Kidney epithelial cell (primary cell): ENCODE measurements at regions not wholly inside any gene's neighbourhood (a gene's known extent, or its start where the extent isn't known, plus 50 kb on each side); places are given as distances from the start of the nearest gene placed in this dataset.

Source experiments
- DNase-seq: peaks from one replicate; pipeline ENCODE4 v3.0.0-alpha.2; 2010; ENCODE audit warnings: low read depth
- H3K27me3 ChIP-seq: 2 replicates; pipeline ENCODE4 v1.6.0; 2011; ENCODE audit warnings: low read length; ENCODE audit not compliant: control insufficient read depth, insufficient read depth
- H3K36me3 ChIP-seq: 2 replicates; pipeline ENCODE4 v1.5.1; 2011; ENCODE audit warnings: low read length; ENCODE audit not compliant: control insufficient read depth, insufficient read depth
- H3K4me3 ChIP-seq: 2 replicates; pipeline ENCODE4 v1.5.1; 2011; ENCODE audit warnings: low read depth, mild to moderate bottlenecking, control low read depth, low read length
- TF ChIP-seq, protein P1 (sequence below): IDR thresholded peaks from 2 replicates; pipeline ENCODE4 v1.5.1; 2011; ENCODE audit warnings: mild to moderate bottlenecking, moderate library complexity, low read length, control low read depth, inconsistent platforms; ENCODE audit not compliant: insufficient read depth, poor library complexity, severe bottlenecking

DNA sequence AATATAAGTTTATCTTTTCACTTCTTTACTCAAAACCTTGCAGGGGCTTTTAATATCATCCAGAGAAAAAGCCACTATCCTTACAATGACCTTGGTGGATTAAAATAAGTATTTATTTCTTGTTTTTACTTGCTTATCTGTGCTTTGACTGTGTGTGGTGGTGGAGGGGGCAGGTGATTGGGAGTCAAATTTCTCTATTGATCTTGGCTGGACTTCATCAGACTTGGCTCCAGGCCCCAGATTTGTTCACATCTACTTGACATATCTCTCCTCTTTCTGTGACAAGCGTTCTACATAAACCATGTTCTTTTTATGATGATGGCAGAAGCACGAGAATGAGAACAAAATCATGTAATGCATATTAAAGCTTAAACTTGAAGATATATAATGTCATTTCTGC is 670.8 kb downstream of the PCDH17 start:
- H3K4me3 ChIP-seq, result no peak overlapping the region
- no peak for DNase-seq
- TF ChIP-seq, protein P1, sequence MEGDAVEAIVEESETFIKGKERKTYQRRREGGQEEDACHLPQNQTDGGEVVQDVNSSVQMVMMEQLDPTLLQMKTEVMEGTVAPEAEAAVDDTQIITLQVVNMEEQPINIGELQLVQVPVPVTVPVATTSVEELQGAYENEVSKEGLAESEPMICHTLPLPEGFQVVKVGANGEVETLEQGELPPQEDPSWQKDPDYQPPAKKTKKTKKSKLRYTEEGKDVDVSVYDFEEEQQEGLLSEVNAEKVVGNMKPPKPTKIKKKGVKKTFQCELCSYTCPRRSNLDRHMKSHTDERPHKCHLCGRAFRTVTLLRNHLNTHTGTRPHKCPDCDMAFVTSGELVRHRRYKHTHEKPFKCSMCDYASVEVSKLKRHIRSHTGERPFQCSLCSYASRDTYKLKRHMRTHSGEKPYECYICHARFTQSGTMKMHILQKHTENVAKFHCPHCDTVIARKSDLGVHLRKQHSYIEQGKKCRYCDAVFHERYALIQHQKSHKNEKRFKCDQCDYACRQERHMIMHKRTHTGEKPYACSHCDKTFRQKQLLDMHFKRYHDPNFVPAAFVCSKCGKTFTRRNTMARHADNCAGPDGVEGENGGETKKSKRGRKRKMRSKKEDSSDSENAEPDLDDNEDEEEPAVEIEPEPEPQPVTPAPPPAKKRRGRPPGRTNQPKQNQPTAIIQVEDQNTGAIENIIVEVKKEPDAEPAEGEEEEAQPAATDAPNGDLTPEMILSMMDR, result no peak
- no peaks in the 10 kb centered on the region for H3K27me3 ChIP-seq
- no peaks in the 10 kb centered on the region for H3K36me3 ChIP-seq

- H3K4me3 ChIP-seq, result no peak overlapping the region
- TF ChIP-seq, protein P1, result no peak
Observed at GRCh38 chr13:58306062-58306461, 674.5 kb downstream of the PCDH17 start.

GRCh38 chr13:58313219-58313618 is 681.7 kb downstream of the PCDH17 start:
- TF ChIP-seq, protein P1, result no peak
- Histone ChIP-seq H3K4me3 (no peak overlapping the region), H3K27me3 (no peaks in the 10 kb centered on the region), H3K36me3 (no peaks in the 10 kb centered on the region)
- DNase-seq, result no peak

More at GRCh38 chr13:58306062-58306461, 674.5 kb downstream of the PCDH17 start:
- Histone ChIP-seq H3K27me3 (no peaks in the 10 kb centered on the region), H3K36me3 (no peaks in the 10 kb centered on the region)
- no peak for DNase-seq

DNA sequence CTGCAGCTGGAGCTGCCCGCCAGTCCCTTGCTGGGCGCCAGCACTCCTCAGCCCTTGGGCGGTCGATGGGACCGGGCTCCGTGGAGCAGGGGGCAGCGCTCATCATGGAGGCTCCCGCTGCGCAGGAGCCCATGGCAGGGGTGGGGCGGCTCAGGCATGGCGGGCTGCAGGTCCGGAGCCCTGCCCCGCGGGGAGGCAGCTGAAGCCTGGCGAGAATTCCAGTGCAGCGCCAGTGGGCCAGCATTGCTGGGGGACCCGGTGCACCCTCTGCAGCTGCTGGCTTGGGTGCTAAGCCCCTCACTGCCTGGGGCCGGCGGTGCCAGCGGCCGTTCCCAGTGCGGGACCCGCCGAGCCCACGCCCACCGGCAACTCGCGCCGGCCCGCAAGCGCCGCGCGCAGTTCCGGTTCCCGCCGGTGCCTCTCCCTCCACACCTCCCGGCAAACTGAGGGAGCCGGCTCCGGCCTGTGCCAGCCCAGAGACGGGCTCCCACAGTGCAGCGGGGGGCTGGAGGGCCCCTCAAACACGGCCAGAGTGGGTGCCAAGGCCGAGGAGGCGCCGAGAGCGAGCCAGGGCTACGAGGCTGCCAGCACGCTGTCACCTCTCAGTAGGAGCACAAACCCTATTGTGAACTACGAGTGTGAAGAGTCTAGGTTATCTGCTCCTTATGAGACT is 687.1 kb downstream of the PCDH17 start:
- TF ChIP-seq, protein P1, result no peak
- Histone ChIP-seq H3K36me3 (no peaks in the 10 kb centered on the region), H3K4me3 (no peak overlapping the region), H3K27me3 (no peaks in the 10 kb centered on the region)
- no peak for DNase-seq

DNA sequence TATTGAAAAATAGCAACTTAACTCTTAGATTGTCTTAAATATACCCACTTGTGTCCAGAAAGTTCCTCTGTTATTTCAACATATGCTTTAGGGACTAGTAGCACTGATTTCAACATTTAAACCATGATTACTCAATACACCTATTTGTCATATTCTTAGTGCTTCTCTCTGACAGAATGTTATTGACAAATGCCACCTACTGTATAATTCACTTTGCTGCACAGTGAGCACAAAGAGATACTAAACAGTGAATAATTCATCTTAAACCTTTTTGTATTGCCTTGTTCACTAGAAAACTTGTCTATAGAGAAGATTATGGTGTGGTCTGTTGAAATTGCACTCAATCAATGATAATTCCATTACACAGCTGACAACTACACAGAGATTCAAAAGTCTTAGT is 692.6 kb downstream of the PCDH17 start:
- H3K36me3 ChIP-seq, result no peaks in the 10 kb centered on the region
- no peak overlapping the region for H3K4me3 ChIP-seq
- TF ChIP-seq, protein P1, result no peak
- no peak for DNase-seq
- H3K27me3 ChIP-seq, result no peaks in the 10 kb centered on the region

DNA sequence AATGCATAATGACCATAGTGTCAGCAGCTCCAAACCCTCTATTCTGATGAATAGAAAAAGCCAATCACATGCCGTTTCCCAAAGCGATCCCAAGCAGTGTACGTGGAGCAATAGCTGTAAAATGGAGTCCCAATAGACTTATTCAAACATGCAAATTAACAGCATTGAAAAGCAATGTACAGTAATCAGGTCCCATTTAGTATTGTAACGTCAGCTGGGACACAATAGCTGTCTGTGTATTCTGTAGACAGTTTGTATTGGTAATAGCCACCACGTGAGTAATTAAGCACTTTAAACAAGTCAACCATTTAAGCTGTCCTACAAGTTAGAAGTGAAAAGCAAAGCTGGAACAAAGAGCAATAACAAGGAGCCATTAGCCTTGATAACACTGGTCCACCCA is 698.2 kb downstream of the PCDH17 start:
- Histone ChIP-seq H3K27me3 (no peaks in the 10 kb centered on the region), H3K36me3 (no peaks in the 10 kb centered on the region), H3K4me3 (no peak overlapping the region)
- DNase-seq, result no peak
- TF ChIP-seq, protein P1, result no peak
